C1 segment of cervical spinal cord (tissue), 14 donors: ENCODE measurements at regions not wholly inside any gene's neighbourhood (a gene's known extent, or its start where the extent isn't known, plus 50 kb on each side); places are given as distances from the start of the nearest gene placed in this dataset.

Source experiments
- DNase-seq, 14 donors: peaks; one replicate each; lab custom pipeline; 2025; lab: John Stamatoyannopoulos, UW

DNA sequence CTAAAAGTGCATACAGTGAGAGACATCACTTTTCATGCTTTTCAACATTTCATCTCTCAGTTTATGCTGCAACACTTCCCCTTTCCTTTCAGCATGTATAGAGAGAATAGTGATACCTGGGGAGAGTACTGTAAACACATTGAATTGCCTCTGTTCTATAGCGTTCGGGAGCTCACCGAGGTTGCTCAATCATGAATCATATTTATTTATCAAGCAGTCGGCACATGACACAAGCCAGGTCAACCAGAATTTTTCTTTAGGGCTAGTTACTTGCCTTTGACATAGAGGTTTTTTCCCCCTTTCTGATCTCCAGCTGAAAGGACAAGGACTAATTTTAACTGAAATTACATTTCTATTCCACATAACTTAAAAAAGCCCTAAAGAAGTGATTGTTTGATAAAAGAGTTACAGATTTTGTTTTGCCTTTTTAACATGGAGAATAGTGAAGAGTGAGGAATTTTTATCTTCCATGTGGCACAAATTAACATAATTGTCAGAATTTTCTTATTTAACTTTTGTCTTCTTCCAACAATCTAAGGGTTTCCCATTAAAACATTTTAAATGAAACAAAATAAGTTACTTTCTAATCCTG is 690.9 kb upstream of the TMEFF2 start:
- DNase-seq = no peak

DNA sequence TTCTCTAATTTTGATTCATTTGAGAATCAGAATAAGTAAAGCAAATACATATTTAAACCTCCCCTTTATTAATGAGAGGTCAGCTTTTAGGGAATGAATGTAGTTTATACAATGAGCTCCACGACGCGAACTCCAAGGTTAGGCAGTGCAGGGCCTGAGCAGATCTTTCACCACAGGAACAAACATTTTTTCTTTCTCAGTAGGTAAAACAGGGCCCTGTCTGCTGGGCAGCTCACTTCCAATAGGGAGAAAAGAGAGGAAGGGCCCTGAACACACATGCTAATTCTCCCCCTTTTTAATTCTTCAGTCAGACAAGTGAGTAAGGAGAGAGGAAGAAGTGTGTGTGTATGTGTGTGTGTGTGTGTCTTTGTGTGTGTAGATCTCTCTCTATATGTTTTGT is 682.4 kb upstream of the TMEFF2 start:
- DNase-seq = no peak

DNA sequence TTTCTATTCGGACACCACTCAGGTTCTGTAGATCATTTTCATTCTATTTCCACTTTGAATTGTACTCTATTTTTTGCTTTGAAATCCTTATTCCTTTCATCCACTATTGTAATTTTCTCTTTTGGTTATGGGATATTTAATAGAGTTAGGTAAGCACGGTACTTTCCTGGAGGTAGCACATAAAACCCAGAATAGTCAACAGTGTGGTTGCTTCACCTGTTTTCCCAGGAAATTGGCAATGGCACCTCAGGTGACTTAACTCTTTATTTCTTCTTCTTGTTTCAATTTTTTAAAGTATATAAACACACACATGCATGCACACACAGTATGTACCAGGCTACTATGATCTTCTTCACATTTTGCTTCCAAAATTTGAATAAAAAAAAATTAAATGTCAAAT is 682.0 kb upstream of the TMEFF2 start:
- no peak for DNase-seq

DNA sequence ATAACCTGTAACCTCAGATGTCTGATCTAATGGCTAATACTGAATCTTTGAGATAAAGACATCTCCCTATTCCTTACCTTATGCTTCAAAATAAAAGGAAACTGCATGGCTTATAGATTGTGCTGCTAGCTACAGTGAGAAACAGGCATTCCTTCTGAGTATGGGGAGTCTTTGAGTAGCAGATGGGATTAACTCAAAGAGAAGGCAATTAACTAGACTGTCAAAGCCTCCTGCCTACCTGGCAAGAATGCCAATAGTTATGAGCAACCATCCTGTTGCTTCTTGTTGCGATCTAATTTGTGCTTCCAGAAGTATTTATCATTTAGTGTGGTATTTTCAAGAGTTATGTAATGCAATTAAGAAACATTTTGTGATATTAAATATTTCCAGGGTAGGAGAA is 660.0 kb upstream of the TMEFF2 start:
- no peak for DNase-seq

DNA sequence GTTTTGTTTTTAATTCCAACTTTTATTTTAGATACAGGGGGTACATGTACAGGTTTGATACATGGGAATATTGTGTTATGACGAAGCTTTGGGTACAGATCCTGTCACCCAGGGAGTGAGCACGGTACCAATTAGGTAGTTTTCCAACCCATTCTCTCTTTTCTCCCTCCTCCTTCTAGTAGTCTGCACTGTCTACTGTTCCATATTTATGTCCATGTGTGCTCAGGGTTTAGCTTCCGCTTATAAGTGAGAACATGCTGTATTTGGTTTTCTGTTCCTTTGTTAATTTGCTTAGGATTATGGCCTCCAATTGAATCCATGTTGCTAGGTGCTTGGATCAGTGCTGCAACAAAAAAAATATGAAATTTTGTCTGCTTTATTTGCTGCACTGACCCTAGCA is 659.3 kb upstream of the TMEFF2 start:
- no peak for DNase-seq

DNA sequence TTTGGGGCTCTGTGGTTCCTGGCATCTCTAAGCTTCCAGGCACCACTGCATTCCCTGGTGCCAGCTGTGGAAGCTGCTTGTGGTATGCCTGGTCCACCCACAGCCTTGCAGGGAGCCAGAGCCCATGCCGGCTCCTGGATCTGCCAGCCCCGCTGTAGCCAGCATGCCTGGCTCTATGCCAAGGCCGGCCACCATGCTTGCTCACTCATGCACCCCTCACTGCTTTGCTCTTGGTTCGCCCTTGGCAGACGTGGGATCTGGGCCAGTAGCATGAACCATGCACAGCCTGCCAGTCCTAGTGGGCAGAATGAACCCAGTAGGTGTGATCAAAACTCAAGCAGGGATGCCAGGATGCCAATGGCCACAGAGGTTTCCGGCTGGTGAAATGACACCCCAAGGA is 634.2 kb upstream of the TMEFF2 start:
- no peak for DNase-seq

DNA sequence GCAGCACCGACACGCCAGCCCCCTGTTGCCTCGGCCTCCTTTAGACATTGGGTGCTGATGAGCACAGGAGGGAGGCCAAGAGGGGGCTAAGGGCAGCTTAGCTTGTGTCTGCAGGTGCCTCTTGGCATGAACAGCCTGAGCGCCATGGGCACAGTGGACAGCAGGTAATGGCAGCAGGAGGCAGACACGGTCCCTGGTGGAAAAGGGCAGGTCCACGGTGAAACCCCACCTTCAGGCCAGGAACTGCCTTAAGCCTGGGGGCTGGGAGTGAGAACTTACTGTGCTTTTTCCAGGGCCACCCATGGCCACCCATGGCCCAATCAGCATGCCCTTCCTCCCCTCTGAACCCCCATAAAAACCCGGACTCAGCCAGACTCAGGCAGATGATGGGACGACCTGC is 633.4 kb upstream of the TMEFF2 start:
- DNase-seq = no peak

DNA sequence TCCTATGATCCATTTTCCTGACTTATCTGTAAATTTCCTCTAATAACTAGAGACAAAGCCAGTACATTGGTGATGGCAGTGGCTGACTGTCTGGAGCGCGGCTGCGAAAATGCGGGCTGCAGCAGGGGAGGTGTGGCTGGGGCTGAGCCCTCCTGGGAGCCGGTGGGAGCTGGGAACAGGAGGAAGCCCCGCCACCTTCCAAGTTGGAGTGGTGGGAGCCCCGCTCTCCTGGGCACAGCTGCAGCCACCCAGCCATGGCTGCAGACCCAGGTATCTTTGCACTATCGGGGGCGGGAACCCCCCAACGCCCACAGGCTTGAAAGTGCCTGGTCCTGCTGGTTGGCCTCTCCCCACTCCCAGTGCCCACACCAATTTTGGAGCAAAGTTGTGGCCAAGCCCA is 633.0 kb upstream of the TMEFF2 start:
- no peak for DNase-seq

DNA sequence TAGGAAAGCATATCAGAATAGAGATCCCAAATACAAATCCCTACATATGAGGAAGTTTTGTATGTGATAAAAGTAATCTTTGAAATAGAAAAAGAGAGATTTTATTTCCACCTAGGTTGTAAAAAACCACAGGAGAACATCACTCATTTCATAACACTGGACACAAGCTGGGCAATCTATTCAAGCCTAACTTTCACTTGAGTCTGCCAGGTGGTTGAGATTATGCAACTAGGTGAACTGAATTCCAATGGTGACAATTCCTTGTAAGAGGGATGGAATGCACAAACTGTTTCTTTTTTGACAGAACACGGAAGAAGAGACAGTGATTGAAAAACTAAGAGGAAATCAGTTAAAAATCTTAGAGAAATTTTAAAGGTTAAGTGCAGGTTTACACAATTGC is 619.6 kb upstream of the TMEFF2 start:
- no peak for DNase-seq

DNA sequence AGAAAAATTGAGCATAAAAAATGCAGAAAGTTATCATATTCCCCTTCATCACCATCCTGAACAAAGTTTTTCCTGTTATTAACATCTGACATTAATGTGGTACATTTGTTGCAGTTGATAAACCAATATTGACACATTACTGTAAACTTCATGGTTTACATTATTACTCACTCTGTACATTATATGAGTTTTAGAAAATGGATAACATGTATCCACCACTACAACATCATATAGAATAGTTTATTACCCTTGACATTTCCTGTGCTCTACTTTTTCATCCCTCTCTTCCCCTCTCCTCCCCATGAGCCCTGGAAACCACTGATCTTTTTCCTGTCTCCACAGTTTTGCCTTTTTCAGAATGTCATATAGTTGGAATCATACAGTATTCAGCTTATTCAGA is 618.6 kb upstream of the TMEFF2 start:
- no peak for DNase-seq

DNA sequence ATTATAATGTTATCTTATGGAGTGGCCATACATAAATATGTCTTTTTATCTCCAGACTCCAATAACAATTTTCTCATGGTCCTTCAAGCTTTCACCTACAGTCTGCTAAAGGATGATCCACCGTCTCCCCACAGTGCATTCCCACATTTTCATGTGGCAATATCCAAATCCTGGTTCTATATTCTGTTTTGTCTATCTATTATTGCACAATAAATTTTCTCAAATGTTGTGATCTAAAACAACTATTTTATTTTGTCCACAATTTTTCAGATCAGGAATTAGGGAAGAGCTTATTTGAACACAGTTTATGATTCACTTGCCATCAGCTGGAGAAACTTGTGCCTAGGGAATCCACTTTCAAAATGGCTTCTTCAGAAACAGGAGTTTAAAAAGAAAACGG is 614.4 kb upstream of the TMEFF2 start:
- DNase-seq = no peak

DNA sequence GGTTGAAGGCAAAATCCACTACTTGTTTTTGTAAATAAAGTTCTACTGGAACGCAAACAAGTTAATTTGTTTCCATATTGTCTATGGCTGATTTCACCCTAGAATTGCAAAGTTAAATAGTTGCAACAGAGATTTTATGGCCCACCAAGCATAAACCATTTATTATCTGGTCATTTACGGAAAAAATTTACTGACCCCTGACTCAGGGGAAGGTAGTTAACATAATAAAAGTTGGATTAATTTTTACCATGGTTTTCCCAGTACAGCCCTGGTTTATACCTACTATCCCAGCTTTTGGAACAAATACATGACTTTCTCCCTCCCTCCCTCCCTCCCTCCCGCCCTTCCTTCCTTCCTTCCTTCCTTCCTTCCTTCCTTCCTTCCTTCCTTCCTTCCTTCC is 588.9 kb upstream of the TMEFF2 start:
- DNase-seq = no peak

DNA sequence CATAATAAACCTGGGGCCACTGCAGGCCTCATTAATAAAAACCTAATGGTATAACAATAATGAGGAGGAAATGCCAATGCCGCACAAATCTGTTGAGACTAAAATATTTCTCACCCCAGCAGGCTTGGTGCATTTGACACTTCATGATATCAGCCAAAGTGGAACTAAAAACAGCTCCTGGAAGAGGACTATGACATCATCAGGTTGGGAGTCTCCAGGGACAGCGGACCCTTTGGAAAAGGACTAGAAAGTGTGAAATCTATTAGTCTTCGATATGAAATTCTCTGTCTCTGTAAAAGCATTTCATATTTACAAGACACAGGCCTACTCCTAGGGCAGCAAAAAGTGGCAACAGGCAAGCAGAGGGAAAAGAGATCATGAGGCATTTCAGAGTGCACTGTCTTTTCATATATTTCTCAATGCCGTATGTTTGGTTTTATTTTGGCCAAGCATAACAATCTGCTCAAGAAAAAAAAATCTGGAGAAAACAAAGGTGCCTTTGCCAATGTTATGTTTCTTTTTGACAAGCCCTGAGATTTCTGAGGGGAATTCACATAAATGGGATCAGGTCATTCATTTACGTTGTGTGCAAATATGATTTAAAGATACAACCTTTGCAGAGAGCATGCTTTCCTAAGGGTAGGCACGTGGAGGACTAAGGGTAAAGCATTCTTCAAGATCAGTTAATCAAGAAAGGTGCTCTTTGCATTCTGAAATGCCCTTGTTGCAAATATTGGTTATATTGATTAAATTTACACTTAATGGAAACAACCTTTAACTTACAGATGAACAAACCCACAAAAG is 580.9 kb upstream of the TMEFF2 start:
- DNase-seq = peak in 1 of 14 donors; percentile 66

DNA sequence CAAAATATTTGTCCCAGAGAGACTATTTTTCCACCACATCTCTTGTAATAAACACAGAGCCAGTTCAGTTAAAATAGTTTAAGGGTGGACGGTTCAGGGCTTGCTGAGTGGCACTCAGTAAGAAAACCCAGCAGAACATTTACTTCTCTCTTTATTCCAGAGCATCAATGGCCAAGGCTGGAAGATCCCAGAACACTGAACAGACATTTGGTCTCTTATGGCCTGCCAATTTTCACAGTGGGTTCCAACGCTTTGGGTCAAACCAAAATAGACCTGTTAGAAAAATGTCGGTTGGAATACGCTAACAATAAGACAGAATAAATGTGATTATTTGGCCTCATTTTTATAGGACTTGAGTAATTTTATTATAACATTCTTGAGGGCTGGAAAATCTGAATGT is 580.3 kb upstream of the TMEFF2 start:
- DNase-seq = peak in 1 of 14 donors; percentile 46

DNA sequence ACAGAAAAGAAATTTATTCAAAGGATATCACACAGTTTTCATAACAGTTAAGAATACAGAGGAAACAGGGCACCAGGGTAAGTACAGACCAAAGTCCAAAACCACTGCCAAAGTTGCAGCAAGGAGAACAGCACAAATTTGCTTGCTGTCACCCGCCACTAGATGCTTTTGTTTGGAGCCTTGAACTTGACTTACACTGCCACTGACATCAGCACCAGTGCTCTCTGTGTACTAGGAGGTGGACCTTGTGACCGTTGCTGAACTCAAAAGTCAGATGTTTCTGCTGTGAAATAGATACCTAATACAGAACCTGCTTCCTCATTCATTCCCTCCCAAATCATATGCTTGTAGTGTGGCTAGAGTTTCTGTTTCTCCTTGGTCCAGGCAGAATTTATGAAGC is 578.3 kb upstream of the TMEFF2 start:
- DNase-seq = no peak

DNA sequence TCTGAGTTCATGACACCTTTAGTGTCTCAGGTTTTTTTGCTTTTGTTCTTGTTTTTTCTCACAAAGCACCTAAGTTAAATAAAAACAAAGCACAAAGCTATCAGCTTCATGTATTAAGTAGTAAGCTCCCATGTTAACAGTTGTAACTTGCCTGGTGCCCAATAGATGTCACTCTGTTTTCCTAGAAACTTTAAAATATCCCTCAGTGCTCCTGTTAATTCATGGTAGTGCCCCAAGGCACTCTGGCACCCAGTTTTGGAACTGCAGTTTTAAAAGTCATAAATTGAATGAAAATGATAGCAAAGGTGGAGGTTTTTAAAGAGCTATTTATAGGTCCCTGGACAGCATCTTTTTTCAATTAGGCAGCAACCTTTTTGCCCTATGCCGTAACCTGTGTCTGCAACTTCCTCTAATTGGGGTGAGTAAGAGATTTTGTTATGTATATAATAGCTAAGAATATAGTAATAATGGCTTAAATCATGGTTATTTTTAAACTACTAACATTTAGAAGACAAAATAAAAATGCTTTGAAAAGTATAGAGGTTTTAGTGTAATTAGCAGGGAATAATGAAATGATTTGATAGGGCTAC is 555.0 kb upstream of the TMEFF2 start:
- no peak for DNase-seq

DNA sequence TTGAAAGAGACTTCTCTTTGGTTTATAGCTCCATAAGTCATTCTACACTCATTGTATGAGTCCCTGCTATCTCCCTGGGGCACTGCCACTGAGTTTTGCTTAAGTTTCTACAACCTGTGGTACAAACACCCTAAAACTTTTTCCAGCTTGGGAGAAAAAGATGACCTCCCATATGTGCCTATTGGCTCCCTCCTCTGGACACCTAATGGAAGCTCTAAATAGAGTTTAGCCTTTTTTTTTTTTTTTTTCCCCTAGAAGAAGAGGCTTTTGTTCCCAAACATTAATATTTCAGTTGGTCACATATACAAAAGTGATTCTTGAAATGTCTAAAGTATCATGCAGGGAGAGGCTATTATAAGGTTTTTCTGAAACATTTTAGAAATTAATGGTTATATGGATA is 547.2 kb upstream of the TMEFF2 start:
- no peak for DNase-seq

DNA sequence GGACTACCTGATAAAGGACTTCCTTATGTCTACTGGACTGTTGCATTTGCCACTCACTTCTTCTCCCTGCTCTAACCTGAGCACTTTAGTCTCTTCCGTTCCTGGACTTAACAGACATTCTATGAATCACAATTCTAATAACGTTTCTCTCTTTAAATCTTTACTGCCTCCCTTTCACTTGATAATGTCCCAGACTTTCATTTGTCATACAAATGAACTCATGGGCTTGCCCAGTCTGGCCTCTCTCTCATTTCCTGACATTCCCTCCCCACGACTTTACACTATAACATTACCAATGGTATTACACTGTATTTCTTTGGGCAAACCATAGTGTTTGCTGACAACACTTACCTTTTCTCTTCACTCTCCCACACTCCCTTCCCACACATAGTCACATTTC is 540.7 kb upstream of the TMEFF2 start:
- DNase-seq = no peak

DNA sequence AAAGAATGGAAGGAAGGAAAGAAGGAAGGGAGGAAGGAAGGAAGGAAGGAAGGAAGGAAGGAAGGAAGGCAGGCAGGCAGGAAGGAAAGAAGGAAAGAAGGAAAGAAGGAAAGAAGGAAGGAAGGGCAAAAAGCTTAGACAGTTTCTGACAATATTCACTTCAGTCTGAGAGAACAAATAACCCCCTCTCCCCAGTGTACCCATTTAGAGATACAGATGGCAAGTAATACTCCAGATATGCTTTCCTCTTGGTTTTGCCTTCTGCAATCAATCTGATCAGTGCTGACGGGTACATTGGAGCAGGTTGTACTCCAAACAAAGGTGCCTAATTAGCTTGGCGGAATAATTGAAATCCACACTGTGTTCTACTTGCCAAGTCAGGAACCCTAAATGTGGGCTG is 534.6 kb upstream of the TMEFF2 start:
- DNase-seq = no peak

DNA sequence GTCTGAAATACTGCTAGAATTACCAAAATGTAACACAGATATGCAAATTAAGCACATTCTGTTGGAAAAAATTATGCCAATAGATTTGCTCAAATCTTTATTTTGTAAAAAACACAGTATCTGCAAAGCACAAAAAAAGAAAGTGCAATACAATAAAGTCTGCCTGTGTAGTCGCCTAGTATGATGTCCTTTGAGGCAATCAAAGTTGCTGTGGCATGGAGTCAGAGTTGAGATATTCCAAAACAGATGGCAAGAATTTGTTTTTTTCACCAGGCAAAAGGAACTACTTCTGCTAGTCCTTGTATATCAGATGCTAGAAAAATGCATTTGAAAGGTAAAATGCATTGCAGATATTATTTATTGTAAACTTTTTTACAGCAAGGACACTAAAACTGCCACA is 531.3 kb upstream of the TMEFF2 start:
- DNase-seq = no peak

DNA sequence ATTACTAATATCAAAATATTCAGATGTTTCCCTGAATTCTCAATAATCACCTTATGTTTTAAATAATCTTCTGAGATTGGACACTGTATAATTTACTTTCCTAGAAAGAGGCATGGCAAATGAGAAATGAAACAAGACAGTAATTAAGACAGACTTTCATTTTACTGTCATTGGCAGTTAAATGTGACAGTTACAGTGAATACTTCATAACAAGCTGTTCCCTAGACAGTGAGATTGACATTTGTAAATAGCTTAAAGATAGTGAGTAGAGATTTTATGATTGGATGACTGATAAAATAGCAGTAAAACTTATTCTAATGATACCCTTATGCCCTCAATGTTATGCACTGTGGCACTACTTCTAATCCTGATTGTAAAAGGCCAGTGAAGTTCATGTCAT is 524.9 kb upstream of the TMEFF2 start:
- DNase-seq = no peak

DNA sequence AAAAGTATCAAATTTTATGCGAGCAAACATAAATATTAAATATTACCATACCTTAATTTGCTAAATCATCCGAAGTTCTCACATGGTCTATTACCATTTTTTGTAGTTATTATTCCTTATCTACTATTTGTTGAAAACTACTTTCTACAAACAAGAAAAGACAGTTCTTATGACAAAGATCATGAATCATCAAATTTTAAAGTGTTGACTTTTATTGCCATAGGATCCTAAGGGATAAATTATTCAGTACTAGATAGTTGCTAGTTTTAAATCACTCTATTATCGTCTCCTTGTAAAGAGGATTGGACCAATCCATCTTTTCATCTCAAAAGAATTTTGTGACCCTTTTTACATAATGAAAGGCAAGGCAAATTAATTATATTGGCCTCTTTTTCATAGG is 523.6 kb upstream of the TMEFF2 start:
- DNase-seq = no peak

DNA sequence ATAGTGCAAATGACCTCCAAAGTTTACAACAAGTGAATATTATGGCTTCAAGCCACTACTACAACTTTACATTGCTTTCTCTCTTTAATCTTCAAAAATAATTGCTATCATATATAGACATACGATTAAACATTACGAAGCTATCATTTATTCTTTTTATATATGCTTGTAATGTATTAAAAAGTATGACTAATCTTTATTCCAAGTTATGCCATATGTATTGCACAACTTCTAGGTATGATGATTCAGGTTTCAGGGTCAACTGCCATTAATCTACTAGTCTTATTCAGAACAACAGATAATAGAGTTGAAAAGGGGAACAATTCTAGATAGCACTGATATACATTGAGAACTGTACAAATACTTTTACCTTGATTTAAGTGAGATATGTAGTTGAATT is 506.2 kb upstream of the TMEFF2 start:
- DNase-seq = no peak
